ENCODE measurements at regions not wholly inside any gene's neighbourhood (a gene's known extent, or its start where the extent isn't known, plus 50 kb on each side); places are given as distances from the start of the nearest gene placed in this dataset.

DNA sequence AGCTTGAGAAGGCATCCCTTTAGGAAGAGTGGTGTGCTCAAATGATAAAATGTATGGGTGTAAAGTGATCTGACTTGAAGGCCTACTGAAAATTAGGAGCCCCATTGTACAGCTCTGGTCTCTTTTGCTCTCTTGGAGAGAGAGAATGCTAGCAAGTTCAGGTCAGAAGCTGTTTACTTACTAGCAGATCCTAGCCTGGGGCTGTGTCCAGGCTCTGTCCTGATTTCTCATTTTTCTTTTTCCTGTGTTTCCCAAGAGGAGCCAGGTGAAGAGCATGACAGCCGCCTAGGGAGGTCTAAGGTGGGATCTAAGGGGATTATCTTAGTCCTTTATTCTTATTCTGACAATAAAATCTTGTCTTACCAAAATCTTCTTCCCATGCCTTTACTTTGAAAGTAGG lies 272.8 kb downstream of the NNT start:
- TF ChIP-seq ZNF70 (CRISPR knock-in tag; IDR thresholded peaks at IDR 0.05) (no peak), RARB (CRISPR knock-in tag; IDR thresholded peaks at IDR 0.05) (no peak), ISL1 (CRISPR knock-in tag; IDR thresholded peaks at IDR 0.05) (no peak), ARNTL (CRISPR knock-in tag; IDR thresholded peaks at IDR 0.05; ENCODE audit: borderline replicate concordance, low read depth) (no peak), CSDC2 (CRISPR knock-in tag; IDR thresholded peaks at IDR 0.05) (no peak), BACH2 (CRISPR knock-in tag; IDR thresholded peaks at IDR 0.05; ENCODE audit: borderline replicate concordance) (no peak), SNAI2 (CRISPR knock-in tag; IDR thresholded peaks at IDR 0.05) (no peak), ZC3H10 (CRISPR knock-in tag; IDR thresholded peaks at IDR 0.05) (no peak), ZNF565 (CRISPR knock-in tag; conservative IDR thresholded peaks at IDR 0.05; ENCODE audit: low read depth) (no peak), TCF4 (CRISPR knock-in tag; IDR thresholded peaks at IDR 0.05; ENCODE audit: borderline replicate concordance) (no peak)
- TF ChIP-seq, protein P1, sequence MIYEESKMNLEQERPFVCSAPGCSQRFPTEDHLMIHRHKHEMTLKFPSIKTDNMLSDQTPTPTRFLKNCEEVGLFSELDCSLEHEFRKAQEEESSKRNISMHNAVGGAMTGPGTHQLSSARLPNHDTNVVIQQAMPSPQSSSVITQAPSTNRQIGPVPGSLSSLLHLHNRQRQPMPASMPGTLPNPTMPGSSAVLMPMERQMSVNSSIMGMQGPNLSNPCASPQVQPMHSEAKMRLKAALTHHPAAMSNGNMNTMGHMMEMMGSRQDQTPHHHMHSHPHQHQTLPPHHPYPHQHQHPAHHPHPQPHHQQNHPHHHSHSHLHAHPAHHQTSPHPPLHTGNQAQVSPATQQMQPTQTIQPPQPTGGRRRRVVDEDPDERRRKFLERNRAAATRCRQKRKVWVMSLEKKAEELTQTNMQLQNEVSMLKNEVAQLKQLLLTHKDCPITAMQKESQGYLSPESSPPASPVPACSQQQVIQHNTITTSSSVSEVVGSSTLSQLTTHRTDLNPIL (CRISPR knock-in tag; IDR thresholded peaks at IDR 0.05; ENCODE audit: low read depth), result no peak
- TF ChIP-seq, protein P2, sequence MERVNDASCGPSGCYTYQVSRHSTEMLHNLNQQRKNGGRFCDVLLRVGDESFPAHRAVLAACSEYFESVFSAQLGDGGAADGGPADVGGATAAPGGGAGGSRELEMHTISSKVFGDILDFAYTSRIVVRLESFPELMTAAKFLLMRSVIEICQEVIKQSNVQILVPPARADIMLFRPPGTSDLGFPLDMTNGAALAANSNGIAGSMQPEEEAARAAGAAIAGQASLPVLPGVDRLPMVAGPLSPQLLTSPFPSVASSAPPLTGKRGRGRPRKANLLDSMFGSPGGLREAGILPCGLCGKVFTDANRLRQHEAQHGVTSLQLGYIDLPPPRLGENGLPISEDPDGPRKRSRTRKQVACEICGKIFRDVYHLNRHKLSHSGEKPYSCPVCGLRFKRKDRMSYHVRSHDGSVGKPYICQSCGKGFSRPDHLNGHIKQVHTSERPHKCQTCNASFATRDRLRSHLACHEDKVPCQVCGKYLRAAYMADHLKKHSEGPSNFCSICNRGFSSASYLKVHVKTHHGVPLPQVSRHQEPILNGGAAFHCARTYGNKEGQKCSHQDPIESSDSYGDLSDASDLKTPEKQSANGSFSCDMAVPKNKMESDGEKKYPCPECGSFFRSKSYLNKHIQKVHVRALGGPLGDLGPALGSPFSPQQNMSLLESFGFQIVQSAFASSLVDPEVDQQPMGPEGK (CRISPR knock-in tag; IDR thresholded peaks at IDR 0.05; ENCODE audit: borderline replicate concordance), result no peak
- TF ChIP-seq, protein P3, sequence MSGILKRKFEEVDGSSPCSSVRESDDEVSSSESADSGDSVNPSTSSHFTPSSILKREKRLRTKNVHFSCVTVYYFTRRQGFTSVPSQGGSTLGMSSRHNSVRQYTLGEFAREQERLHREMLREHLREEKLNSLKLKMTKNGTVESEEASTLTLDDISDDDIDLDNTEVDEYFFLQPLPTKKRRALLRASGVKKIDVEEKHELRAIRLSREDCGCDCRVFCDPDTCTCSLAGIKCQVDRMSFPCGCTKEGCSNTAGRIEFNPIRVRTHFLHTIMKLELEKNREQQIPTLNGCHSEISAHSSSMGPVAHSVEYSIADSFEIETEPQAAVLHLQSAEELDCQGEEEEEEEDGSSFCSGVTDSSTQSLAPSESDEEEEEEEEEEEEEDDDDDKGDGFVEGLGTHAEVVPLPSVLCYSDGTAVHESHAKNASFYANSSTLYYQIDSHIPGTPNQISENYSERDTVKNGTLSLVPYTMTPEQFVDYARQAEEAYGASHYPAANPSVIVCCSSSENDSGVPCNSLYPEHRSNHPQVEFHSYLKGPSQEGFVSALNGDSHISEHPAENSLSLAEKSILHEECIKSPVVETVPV (CRISPR knock-in tag; IDR thresholded peaks at IDR 0.05), result no peak
